Small intestine (tissue), 7 donors: ENCODE measurements at regions not wholly inside any gene's neighbourhood (a gene's known extent, or its start where the extent isn't known, plus 50 kb on each side); places are given as distances from the start of the nearest gene placed in this dataset.
"Not testable (repeated sequence)": the region's sequence is repeated elsewhere in the genome, so short reads cannot be mapped to it uniquely, and the experiment has no call there.

Source experiments
- DNase-seq, 2 donors: peaks; one replicate each; pipeline versions ENCODE4 v3.0.0 to v3.0.0-alpha.2; 2013
- FAIRE-seq: peaks from 2 replicates; lab custom pipeline; 2012; peaks lifted over from hg19 to GRCh38; lab: Jason Lieb, UNC
- H3K27ac ChIP-seq, 3 donors: one replicate each; pipeline ENCODE4 v1.5.1; 2013; ENCODE audit warnings: low read length in 2 of 3, mild to moderate bottlenecking in 2 of 3, control low read depth in 1 of 3, inconsistent platforms in 1 of 3, low read depth in 1 of 3, moderate library complexity in 1 of 3
- H3K27me3 ChIP-seq, 3 donors: one replicate each; pipeline ENCODE4 v1.6.1; 2013; ENCODE audit warnings: low read length in 3 of 3, inconsistent platforms in 1 of 3; ENCODE audit not compliant: control insufficient read depth in 3 of 3, insufficient read depth in 3 of 3
- H3K36me3 ChIP-seq, 3 donors: one replicate each; pipeline ENCODE4 v1.6.1; 2013; ENCODE audit warnings: low read length in 3 of 3, inconsistent platforms in 1 of 3, low read depth in 1 of 3, mild to moderate bottlenecking in 1 of 3, moderate library complexity in 1 of 3; ENCODE audit not compliant: control insufficient read depth in 3 of 3, insufficient read depth in 2 of 3
- H3K4me1 ChIP-seq, 3 donors: one replicate each; pipeline ENCODE4 v1.6.1; 2013; ENCODE audit warnings: low read length in 2 of 3, inconsistent platforms in 1 of 3, low read depth in 1 of 3, mild to moderate bottlenecking in 1 of 3, moderate library complexity in 1 of 3; ENCODE audit not compliant: control insufficient read depth in 3 of 3, insufficient read depth in 2 of 3
- H3K4me3 ChIP-seq, 3 donors: one replicate each; pipeline ENCODE4 v1.5.1; 2013; ENCODE audit warnings: low read length in 3 of 3, control low read depth in 1 of 3, inconsistent platforms in 1 of 3, low read depth in 1 of 3, mild to moderate bottlenecking in 1 of 3, moderate library complexity in 1 of 3
- H3K9me3 ChIP-seq, 2 donors: one replicate each; pipeline ENCODE4 v1.6.1; 2013; ENCODE audit warnings: low read depth in 1 of 2, low read length in 1 of 2; ENCODE audit not compliant: control insufficient read depth in 2 of 2, insufficient read depth in 1 of 2
- WGBS, 3 donors: extraction: QIAGEN DNeasy Blood & Tissue Kit; methylation state at CpG; one replicate each; pipeline ENCODE4 v1.1.7; 2013; 5-methylcytosine and 5-hydroxymethylcytosine counted together
- donor health status: healthy with polysubstance abuse.
- donor health status: control.
- donor health status: control.
- donor health status: Bipolar disorder and iron deficiency.
- donor health status: healthy.

DNA sequence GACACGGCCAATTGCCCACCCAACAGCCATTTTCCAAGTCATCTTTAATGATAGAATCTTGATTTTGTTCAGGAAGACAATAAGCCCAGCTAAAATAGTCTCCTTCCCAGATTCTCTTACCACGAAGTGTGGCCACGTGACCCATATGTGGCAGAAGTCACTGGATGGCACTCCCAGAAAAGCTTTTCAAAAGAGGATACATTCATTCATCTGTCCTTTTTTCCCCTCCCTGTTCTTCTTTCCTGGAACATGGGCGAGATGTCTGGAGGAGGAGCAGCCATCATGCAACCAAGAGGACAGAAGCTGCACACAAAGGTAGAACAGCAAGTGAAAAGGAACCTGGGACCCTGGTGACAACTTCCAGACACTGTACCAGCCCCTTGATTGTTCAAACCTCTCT lies 174.7 kb downstream of the UACA start:
- DNase-seq (no peak), FAIRE-seq (no peak)
- Histone ChIP-seq H3K4me1 (peaks cover 0 to 3% (median 0%) of the 10 kb centered on the region in 3 donors), H3K9me3 (peaks cover 0 to 16% of the 10 kb centered on the region in 2 donors), H3K4me3 (no peak overlapping the region), H3K27ac (no peak overlapping the region), H3K27me3 (peaks cover 0 to 12% (median 0%) of the 10 kb centered on the region in 3 donors), H3K36me3 (no peaks in the 10 kb centered on the region)
- 91 to 94% (median 93%) methylated on average over 4 of the region's 4 CpGs for WGBS, 3 donors

DNA sequence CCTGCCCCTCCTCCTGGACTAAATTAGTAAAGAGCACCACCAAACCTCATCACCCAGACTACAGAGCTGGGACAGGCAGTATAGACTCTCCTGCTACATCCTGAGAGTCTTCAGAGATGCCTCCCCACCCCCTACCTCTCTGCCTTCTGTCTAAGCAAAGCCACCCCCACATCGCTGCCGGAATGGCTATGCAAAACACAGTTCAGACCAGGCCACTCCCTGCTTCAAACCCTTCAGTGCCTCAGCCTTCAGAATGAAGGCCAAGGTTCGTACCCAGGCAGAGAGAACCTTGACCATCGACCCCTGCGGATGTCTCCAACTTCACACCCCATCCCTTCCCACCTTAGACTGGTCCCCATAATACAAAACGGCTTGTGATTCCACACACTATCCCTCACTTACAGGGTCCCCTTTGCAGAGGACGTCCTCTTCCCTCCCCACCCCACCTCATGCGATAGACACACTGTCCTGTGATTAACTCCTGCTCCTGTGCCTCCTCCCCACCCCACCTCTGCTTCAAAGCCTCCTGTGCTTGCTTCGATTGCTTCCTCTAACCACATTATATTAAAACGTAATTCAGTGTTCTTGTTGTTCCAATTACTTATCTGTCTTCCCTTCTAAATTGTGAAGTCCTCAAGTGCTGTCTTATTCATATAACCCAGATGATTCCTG lies 175.3 kb downstream of the UACA start:
- Histone ChIP-seq H3K4me1 (peaks cover 0 to 3% (median 0%) of the 10 kb centered on the region in 3 donors), H3K36me3 (no peaks in the 10 kb centered on the region), H3K4me3 (no peak overlapping the region), H3K27me3 (peaks cover 0 to 12% (median 0%) of the 10 kb centered on the region in 3 donors), H3K9me3 (peaks cover 0 to 16% of the 10 kb centered on the region in 2 donors), H3K27ac (no peak overlapping the region)
- DNase-seq = no peak
- FAIRE-seq = no peak
- 82 to 84% (median 83%) methylated on average over 10 of the region's 10 CpGs for WGBS, 3 donors

DNA sequence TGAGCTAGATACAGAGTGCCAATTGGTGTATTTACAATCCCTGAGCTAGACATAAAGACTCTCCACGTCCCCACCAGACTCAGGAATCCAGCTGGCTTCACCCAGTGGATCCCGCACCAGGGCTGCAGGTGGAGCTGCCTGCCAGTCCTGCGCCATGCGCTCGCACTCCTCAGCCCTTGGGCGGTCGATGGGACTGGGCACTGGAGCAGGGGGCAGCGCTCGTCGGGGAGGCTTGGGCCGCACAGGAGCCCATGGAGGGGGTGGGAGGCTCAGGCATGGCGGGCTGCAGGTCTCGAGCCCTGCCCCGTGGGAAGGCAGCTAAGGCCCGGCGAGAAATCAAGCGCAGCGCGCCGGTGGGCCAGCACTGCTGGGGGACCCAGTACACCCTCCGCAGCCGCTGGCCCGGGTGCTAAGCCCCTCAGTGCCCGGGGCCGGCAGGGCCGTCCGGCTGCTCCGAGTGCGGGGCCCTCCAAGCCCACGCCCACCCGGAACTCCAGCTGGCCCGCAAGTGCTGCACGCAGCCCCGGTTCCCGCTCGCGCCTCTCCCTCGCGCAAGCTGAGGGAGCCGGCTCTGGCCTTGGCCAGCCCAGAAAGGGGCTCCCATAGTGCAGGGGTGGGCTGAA lies 176.2 kb downstream of the UACA start:
- FAIRE-seq = not testable (repeated sequence)
- WGBS, 3 donors = 95 to 98% (median 97%) methylated on average over 24 to 40 of the region's 40 CpGs

DNA sequence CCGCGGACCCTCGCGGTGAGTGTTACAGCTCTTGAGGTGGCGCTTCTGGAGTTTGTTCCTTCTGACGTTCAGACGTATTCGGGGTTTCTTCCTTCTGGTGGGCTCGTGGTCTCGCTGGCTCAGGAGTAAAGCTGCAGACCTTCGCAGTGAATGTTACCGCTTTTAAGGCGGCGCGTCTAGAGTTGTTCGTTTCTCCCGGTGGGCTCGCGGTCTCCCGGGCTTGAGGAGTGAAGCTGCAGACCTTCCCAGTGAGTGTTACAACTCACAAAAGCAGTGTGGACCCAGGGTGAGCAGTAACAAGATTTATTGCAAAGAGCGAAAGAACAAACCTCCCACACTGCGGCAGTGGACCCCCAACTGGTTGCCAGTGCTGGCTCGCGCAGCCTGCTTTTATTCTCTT lies 177.1 kb downstream of the UACA start:
- no peaks in the 10 kb centered on the region for H3K36me3 ChIP-seq
- H3K4me1 ChIP-seq = peaks cover 0 to 3% (median 0%) of the 10 kb centered on the region in 3 donors
- peaks cover 0 to 12% (median 0%) of the 10 kb centered on the region in 3 donors for H3K27me3 ChIP-seq
- no peak overlapping the region for H3K4me3 ChIP-seq
- H3K27ac ChIP-seq = no peak overlapping the region
- no peak for FAIRE-seq
- 92 to 97% (median 92%) methylated on average over 24 of the region's 24 CpGs for WGBS, 3 donors
- no peak for DNase-seq
- H3K9me3 ChIP-seq = peaks cover 0 to 10% of the 10 kb centered on the region in 2 donors

More for the DNA sequence above, 176.2 kb downstream of the UACA start:
- H3K27me3 ChIP-seq = peaks cover 0 to 12% (median 0%) of the 10 kb centered on the region in 3 donors
- H3K27ac ChIP-seq, H3K4me1 ChIP-seq, DNase-seq, H3K4me3 ChIP-seq, H3K36me3 ChIP-seq: not testable (repeated sequence)
- peaks cover 0 to 12% of the 10 kb centered on the region in 2 donors for H3K9me3 ChIP-seq

DNA sequence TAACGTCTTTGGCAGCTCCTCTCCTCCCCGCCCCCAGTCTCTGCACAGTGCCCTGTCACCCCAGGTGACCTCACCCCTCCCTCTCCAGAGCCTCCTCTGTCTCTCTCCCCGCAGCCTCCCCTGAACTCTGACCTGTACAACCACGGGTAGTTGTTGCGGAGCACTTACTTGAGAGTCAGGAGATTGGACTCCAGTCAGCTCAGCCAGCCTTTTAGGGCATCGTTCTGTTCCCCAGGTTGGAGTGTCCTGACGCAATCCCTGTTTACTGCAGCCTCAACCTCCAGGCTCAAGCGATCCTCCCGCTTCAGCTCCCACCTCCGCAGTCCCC lies 177.7 kb downstream of the UACA start:
- peak in 1 of 2 donors; percentile 73 for DNase-seq
- Histone ChIP-seq H3K27ac (no peak overlapping the region), H3K4me1 (peaks cover 0 to 3% (median 0%) of the 10 kb centered on the region in 3 donors), H3K9me3 (peaks cover 0 to 7% of the 10 kb centered on the region in 2 donors), H3K27me3 (peaks cover 0 to 12% (median 0%) of the 10 kb centered on the region in 3 donors), H3K36me3 (no peaks in the 10 kb centered on the region), H3K4me3 (no peak overlapping the region)
- no peak for FAIRE-seq
- 24 to 37% (median 27%) methylated on average over 9 to 10 of the region's 10 CpGs for WGBS, 3 donors

DNA sequence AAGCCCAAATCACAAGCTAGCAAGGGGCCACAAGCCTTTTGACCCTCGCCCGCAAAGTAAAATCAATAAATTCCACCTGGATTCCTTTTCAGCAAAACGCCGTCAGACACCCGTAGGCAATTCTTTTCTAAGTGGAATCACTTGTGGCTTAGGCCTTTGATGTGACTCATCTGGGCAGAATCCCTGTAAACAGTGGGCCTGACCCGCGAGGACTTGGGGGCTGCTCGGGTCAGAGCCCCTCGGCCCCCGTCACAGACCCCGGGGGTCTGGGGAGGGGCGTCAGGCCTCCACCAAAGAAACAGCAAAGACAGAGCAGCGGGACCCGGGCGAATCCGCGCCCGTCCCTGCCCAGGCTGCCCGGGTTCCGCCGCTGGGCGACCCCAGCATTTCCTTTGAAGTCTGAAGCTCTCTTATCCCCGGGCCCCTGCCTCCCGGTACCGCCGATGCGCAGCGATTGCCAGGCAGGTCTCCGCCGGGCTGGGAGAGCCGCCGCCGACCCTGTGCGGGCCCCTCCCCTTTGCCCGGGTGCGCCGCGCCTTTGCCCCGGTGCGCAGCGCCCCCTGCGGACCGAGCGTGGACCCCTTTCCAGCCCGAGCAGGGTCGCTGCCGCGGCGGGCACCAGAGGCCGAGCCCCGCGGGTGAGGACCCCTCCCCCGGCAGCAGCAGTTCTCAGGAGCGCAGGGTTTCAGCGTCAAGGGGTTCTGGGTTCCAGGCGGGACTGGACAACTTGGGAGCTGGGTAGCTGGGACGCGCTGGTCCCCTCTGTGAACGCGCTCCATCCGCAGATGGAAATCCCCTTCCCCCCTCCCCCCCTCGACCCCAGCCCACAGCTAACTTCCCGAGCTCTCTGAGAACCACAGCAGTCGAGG lies 178.3 kb downstream of the UACA start:
- Histone ChIP-seq H3K4me1 (peaks cover 0 to 3% (median 0%) of the 10 kb centered on the region in 3 donors), H3K4me3 (peak overlapping the region in 2 of 3 donors; percentile 29), H3K27me3 (peaks cover 0 to 12% (median 0%) of the 10 kb centered on the region in 3 donors), H3K27ac (no peak overlapping the region), H3K9me3 (peaks cover 0 to 7% of the 10 kb centered on the region in 2 donors), H3K36me3 (no peaks in the 10 kb centered on the region)
- DNase-seq (peak; percentile 34 to 74), FAIRE-seq (no peak)
- WGBS, 3 donors = 4 to 13% (median 13%) methylated on average over 29 to 64 of the region's 64 CpGs

DNA sequence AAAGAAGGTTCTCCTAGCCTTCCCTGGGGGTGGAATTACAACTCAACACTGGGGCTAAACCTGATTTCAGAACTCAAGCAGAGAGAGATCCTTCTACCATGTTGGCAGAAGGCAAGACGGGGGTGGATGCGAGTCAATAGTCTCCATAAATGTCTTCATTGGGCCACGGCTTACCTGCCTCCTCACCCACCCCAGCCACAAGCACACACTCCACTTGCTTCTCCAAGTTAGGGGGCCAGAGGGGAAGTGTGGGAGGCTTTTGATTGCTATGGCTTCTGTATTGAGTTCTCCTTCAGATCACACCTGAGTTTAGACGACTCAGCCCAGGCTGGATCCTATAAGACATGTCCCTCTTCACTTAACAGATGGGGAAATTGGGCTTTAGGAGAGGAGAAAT lies 178.9 kb downstream of the UACA start:
- H3K36me3 ChIP-seq = no peaks in the 10 kb centered on the region
- no peak for FAIRE-seq
- peaks cover 0 to 3% (median 0%) of the 10 kb centered on the region in 3 donors for H3K4me1 ChIP-seq
- 86 to 95% (median 87%) methylated on average over 4 of the region's 4 CpGs for WGBS, 3 donors
- no peak overlapping the region for H3K27ac ChIP-seq
- no peak overlapping the region for H3K4me3 ChIP-seq
- peaks cover 0 to 7% of the 10 kb centered on the region in 2 donors for H3K9me3 ChIP-seq
- H3K27me3 ChIP-seq = peaks cover 0 to 12% (median 0%) of the 10 kb centered on the region in 3 donors
- no peak for DNase-seq

DNA sequence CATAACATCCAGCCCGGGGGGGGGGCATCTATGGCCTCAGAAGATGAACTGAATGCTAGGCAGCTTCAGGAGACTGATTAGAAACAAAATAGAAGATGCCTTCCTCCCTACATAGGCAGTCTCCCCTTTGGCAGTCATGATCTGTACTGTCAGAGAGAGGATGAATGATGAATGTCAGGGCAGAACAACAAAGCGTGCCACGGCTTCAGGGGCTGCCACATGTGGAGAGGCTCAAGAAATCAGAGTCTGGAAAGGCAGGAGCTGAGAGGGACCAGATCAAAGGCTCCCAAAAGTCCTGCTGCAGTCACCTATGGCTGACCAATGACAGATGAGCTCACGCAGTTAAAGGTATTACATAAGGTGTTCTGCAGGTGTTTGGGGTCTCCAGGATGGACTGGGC lies 180.4 kb downstream of the UACA start:
- peaks cover 0 to 12% (median 0%) of the 10 kb centered on the region in 3 donors for H3K27me3 ChIP-seq
- FAIRE-seq (no peak), DNase-seq (no peak)
- H3K9me3 ChIP-seq = peaks cover 0 to 7% of the 10 kb centered on the region in 2 donors
- WGBS, 3 donors = 67 to 70% (median 69%) methylated on average over 4 of the region's 4 CpGs
- H3K36me3 ChIP-seq = no peaks in the 10 kb centered on the region
- no peak overlapping the region for H3K4me3 ChIP-seq
- peaks cover 0 to 3% (median 0%) of the 10 kb centered on the region in 3 donors for H3K4me1 ChIP-seq
- H3K27ac ChIP-seq = no peak overlapping the region
